ENCODE measurements at regions not wholly inside any gene's neighbourhood (a gene's known extent, or its start where the extent isn't known, plus 50 kb on each side); places are given as distances from the start of the nearest gene placed in this dataset.

DNA sequence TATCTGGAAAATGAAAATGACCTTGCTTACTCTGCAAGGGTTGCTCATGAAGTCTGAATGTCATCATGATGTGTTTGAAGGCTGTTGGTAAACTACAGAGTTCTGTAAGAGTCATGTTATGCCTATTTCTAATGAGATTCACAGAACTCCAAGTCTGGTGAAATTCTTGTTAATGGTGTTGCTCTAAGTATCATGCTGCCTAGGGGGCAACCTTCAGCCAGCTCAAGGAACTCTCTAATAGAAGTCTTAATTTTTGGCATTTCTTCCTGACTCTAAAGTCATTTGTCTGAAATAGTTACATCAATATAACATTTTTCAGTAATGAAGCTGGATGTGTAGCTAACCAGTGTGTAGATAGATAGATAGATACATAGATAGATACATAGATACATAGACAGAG is 302.8 kb downstream of the FAT3 start:
- DNase-seq (ENCODE audit: low spot score in 2 of 2), result no peak
- TF ChIP-seq, protein P1, sequence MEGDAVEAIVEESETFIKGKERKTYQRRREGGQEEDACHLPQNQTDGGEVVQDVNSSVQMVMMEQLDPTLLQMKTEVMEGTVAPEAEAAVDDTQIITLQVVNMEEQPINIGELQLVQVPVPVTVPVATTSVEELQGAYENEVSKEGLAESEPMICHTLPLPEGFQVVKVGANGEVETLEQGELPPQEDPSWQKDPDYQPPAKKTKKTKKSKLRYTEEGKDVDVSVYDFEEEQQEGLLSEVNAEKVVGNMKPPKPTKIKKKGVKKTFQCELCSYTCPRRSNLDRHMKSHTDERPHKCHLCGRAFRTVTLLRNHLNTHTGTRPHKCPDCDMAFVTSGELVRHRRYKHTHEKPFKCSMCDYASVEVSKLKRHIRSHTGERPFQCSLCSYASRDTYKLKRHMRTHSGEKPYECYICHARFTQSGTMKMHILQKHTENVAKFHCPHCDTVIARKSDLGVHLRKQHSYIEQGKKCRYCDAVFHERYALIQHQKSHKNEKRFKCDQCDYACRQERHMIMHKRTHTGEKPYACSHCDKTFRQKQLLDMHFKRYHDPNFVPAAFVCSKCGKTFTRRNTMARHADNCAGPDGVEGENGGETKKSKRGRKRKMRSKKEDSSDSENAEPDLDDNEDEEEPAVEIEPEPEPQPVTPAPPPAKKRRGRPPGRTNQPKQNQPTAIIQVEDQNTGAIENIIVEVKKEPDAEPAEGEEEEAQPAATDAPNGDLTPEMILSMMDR (IDR thresholded peaks at IDR 0.05), result no peak
- TF ChIP-seq POLR2A (IDR thresholded peaks at IDR 0.05), result no peak
- no peak overlapping the region for H3K4me3 ChIP-seq (ENCODE audit: low read depth, poor library complexity, severe bottlenecking)
- intact Hi-C loops (cut with DNase I; ENCODE audit: low total_unique reads), result no loop called here

DNA sequence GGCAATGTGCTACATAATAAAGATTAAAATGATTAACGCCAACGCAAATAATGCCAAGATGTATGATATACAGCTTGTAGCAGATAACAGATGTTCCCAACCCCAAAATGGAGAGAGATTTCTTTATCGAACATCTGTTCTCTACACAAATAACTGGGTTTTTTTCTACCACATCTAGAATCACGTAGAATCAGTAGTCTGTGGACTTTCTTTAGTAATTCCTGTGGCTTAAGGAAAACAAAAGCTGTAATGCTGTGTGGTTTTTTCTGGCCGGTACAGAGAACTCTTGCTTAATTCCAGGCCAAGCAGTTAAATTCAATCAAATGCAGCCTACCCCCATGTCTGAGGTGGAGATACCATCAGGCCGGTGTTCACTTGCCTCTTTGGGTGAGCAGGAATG is 303.4 kb downstream of the FAT3 start:
- WGBS, 2 donors, result 30 to 41% methylated on average over 6 of the region's 6 CpGs
- DNase-seq (ENCODE audit: low spot score in 2 of 2), result no peak
- TF ChIP-seq, protein P1 (IDR thresholded peaks at IDR 0.05), result no peak
- TF ChIP-seq POLR2A (IDR thresholded peaks at IDR 0.05), result no peak
- intact Hi-C loops (cut with DNase I; ENCODE audit: low total_unique reads), result no loop called here
- H3K4me3 ChIP-seq (ENCODE audit: low read depth, poor library complexity, severe bottlenecking), result no peak overlapping the region

DNA sequence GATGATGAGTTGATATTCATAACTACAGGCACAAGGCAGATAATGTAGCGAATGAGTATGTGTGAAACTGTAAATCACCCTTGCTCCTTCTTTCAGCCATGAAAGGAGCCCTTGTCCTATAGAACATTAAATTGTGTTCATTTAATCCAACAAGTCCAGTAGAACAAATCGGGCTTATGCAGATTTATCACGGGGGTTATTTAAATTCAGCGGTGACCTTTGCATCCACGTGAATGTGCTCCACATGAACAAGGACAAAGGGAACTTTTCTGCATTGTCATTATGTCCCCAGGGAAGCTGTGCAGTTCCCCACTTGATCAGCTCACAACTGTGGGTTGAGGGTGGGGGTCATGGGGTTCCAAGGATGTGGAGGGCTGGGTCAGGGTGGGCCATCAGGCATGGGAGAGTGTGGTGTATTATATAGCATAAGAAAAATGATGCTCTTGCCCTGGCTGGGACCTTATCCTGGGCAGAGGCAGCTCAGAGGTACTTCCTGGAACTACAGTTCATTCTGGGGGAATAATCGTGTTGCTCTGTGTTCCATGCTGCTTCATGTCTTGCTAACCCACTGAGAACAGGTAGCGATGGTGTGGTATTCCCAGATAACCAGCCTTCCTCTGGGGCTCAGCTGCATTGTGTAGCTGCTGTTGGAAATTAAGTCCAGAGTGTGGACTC is 306.6 kb downstream of the FAT3 start:
- TF ChIP-seq, protein P1 (IDR thresholded peaks at IDR 0.05), result no peak
- TF ChIP-seq POLR2A (IDR thresholded peaks at IDR 0.05), result no peak
- H3K4me3 ChIP-seq (ENCODE audit: low read depth, poor library complexity, severe bottlenecking), result no peak overlapping the region
- intact Hi-C loops (cut with DNase I; ENCODE audit: low total_unique reads), result no loop called here
- no peak for DNase-seq (ENCODE audit: low spot score in 2 of 2)
- 87 to 88% methylated on average over 7 of the region's 7 CpGs for WGBS, 2 donors

DNA sequence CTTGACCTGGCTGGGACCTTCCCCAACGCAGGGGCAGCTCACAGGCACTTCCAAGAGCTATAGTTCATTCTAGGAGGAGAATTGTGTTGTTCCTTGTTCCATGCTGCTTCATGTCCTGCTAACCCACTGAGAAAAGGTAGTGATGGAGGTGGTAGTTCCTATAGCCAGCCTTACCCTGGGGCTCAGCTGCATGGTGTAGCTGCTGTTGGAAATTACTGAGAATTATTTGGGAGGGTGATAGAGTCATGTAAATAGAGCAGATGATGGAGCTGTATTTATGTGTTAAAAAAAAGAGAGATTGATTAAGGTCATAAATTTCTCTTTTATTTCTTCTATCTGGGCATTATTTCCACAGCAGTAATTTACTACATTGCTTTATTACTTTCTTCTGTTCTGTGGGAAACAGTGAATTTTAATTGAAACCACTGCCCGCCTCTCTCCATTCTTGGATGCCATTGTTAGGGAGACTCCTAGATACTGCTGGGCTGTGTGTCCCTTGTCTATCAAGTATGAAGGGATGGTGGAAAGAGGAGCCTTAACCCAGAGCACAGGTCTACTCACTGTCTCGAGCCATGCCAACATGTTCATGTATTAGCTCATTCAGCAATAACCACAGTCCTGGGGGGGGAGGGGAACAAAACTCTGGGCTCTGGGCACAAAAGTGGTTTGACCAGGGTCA is 309.2 kb downstream of the FAT3 start:
- 71 to 80% methylated on average over 3 of the region's 3 CpGs for WGBS, 2 donors
- no peak overlapping the region for H3K4me3 ChIP-seq (ENCODE audit: low read depth, poor library complexity, severe bottlenecking)
- intact Hi-C loops (cut with DNase I; ENCODE audit: low total_unique reads), result no loop called here
- TF ChIP-seq POLR2A (IDR thresholded peaks at IDR 0.05), result no peak
- TF ChIP-seq, protein P1 (IDR thresholded peaks at IDR 0.05), result no peak
- DNase-seq (ENCODE audit: low spot score in 2 of 2), result no peak

DNA sequence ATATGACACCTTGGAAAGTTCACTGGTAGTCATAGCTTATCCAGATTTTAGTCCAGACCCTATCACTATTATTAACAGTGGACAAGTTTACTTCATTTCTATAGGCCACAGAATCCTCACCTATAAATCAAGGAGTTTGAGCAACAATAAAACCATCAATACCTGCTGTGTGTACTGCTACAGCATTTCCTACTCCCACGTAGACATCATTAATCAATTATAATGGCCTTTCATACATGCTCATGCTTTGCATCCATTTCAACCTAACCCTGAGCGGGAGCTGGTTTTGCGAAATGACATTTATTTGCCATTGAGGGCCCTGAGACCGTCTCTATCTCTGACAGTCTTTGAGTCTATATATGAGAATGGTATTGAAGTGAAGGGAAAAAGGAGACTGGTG is 312.3 kb downstream of the FAT3 start:
- WGBS, 2 donors, result 65 to 87% methylated on average over 4 of the region's 4 CpGs
- intact Hi-C loops (cut with DNase I; ENCODE audit: low total_unique reads), result no loop called here
- H3K4me3 ChIP-seq (ENCODE audit: low read depth, poor library complexity, severe bottlenecking), result no peak overlapping the region
- no peak for DNase-seq (ENCODE audit: low spot score in 2 of 2)
- TF ChIP-seq, protein P1 (IDR thresholded peaks at IDR 0.05), result no peak
- no peak for TF ChIP-seq POLR2A (IDR thresholded peaks at IDR 0.05)
